CD14-positive monocyte (primary cell): ENCODE measurements at regions not wholly inside any gene's neighbourhood (a gene's known extent, or its start where the extent isn't known, plus 50 kb on each side); places are given as distances from the start of the nearest gene placed in this dataset.

Source experiments
- DNase-seq, 3 donors: peaks; one replicate each; pipeline ENCODE4 v3.0.0-alpha.2; 2011 to 2022
- H2AFZ ChIP-seq: 2 replicates; pipeline ENCODE4 v1.6.0; 2012; ENCODE audit warnings: mild to moderate bottlenecking, low read depth, low read length, inconsistent platforms; ENCODE audit not compliant: insufficient read depth, poor library complexity, severe bottlenecking
- H3K27ac ChIP-seq, 2 donors: 1 replicate in 1 of 2; 2 replicates in 1 of 2; pipeline ENCODE4 v1.5.1; 2012 to 2013; ENCODE audit warnings: low read length in 2 of 2, control low read depth in 1 of 2, inconsistent platforms in 1 of 2, low read depth in 1 of 2, mild to moderate bottlenecking in 1 of 2
- H3K27me3 ChIP-seq, 2 donors: one replicate each; pipeline versions ENCODE4 v1.6.0 to v1.6.1; 2011 to 2013; ENCODE audit warnings: low read length in 2 of 2; ENCODE audit not compliant: control insufficient read depth in 2 of 2, insufficient read depth in 2 of 2
- H3K36me3 ChIP-seq, 2 donors: replicated peaks in 1 of 2; 1 replicate in 1 of 2; 2 replicates in 1 of 2; pipeline versions ENCODE4 v1.5.1 to v1.6.1; 2012 to 2013; ENCODE audit warnings: low read length in 2 of 2, control low read depth in 1 of 2, inconsistent platforms in 1 of 2, mild to moderate bottlenecking in 1 of 2; ENCODE audit not compliant: insufficient read depth in 2 of 2, control insufficient read depth in 1 of 2
- H3K4me1 ChIP-seq, 2 donors: 1 replicate in 1 of 2; 2 replicates in 1 of 2; pipeline versions ENCODE4 v1.5.1 to v1.6.1; 2012 to 2013; ENCODE audit warnings: low read length in 2 of 2, control low read depth in 1 of 2, inconsistent platforms in 1 of 2, mild to moderate bottlenecking in 1 of 2, moderate library complexity in 1 of 2; ENCODE audit not compliant: insufficient read depth in 2 of 2, control insufficient read depth in 1 of 2
- H3K4me2 ChIP-seq: replicated peaks from 2 replicates; pipeline ENCODE3; 2012; ENCODE audit warnings: low read length, moderate library complexity, mild to moderate bottlenecking; ENCODE audit not compliant: poor library complexity, severe bottlenecking; ENCODE audit errors: extremely low read depth
- H3K4me3 ChIP-seq, 3 experiments: fragments of 200-600 bp in 1 of 3; sonication (generic) in 1 of 3; replicated peaks in 1 of 3; 1 replicate in 2 of 3; 2 replicates in 1 of 3; pipeline ENCODE4 v1.5.1; 2011 to 2013; ENCODE audit warnings: low read length in 3 of 3, mild to moderate bottlenecking in 3 of 3, control low read depth in 2 of 3, low read depth in 2 of 3, inconsistent platforms in 1 of 3, moderate library complexity in 1 of 3
- H3K79me2 ChIP-seq: 2 replicates; pipeline ENCODE4 v1.6.0; 2012; ENCODE audit warnings: mild to moderate bottlenecking, control low read depth, inconsistent platforms, low read length, moderate library complexity; ENCODE audit not compliant: insufficient read depth
- H3K9ac ChIP-seq: 2 replicates; pipeline ENCODE4 v1.6.0; 2017; ENCODE audit warnings: low read length, mild to moderate bottlenecking; ENCODE audit not compliant: insufficient read depth, poor library complexity, severe bottlenecking
- H3K9me3 ChIP-seq, 2 donors: replicated peaks in 1 of 2; 1 replicate in 1 of 2; 2 replicates in 1 of 2; pipeline versions ENCODE4 v1.5.1 to v1.6.1; 2012 to 2013; ENCODE audit warnings: low read length in 2 of 2, control low read depth in 1 of 2; ENCODE audit not compliant: control insufficient read depth in 1 of 2, insufficient read depth in 1 of 2
- H4K20me1 ChIP-seq: 2 replicates; pipeline ENCODE4 v1.6.0; 2012; ENCODE audit warnings: mild to moderate bottlenecking, low read length, control low read depth, moderate library complexity; ENCODE audit not compliant: insufficient read depth
- H3K27ac Mint-ChIP-seq, 7 donors: one replicate each; pipeline ENCODE4 v1.8.0; 2020; ENCODE audit warnings: mild to moderate bottlenecking in 7 of 7, mixed read lengths in 7 of 7, moderate library complexity in 6 of 7, inconsistent platforms in 2 of 7
- H3K27me3 Mint-ChIP-seq, 3 donors: one replicate each; pipeline ENCODE4 v1.8.0; 2021 to 2022; ENCODE audit warnings: low read depth in 3 of 3, mild to moderate bottlenecking in 3 of 3, mixed read lengths in 3 of 3, moderate library complexity in 3 of 3, inconsistent platforms in 1 of 3
- H3K36me3 Mint-ChIP-seq, 2 donors: one replicate each; pipeline ENCODE4 v1.8.0; 2020; ENCODE audit warnings: mixed read lengths in 2 of 2, inconsistent platforms in 1 of 2, mild to moderate bottlenecking in 1 of 2
- H3K4me1 Mint-ChIP-seq: one replicate; pipeline ENCODE4 v1.8.0; 2020; ENCODE audit warnings: mild to moderate bottlenecking, mixed read lengths
- H3K4me3 Mint-ChIP-seq, 2 donors: one replicate each; pipeline ENCODE4 v1.8.0; 2020; ENCODE audit warnings: mild to moderate bottlenecking in 2 of 2, mixed read lengths in 2 of 2, moderate library complexity in 1 of 2
- H3K9me3 Mint-ChIP-seq, 7 donors: one replicate each; pipeline ENCODE4 v1.8.0; 2020 to 2022; ENCODE audit warnings: mixed read lengths in 7 of 7, mild to moderate bottlenecking in 6 of 7, moderate library complexity in 6 of 7, inconsistent platforms in 2 of 7
- CTCF ChIP-seq: fragments of 200-600 bp; IDR thresholded peaks from one replicate; pipeline ENCODE4 v1.8.0; 2022; ENCODE audit warnings: antibody characterized with exemption, mild to moderate bottlenecking
- whole genome bisulfite sequencing: methylation state at CpG from one replicate; pipeline ENCODE4 v1.1.5; 2013; ENCODE audit warnings: missing lambda C conversion rate; ENCODE audit not compliant: insufficient coverage; 5-methylcytosine and 5-hydroxymethylcytosine counted together
- intact Hi-C, 2 donors: fragments of 100-400 bp; cut with micrococcal nuclease; formaldehyde crosslinking; loops; one replicate each; pipeline versions ENCODE4 v1.15.0 to v1.15.1; 2023

- DNase-seq, result no peak
- no peaks in the 10 kb centered on the region for H3K36me3 ChIP-seq
- H3K9me3 Mint-ChIP-seq, result peaks cover 0 to 5% (median 2%) of the 10 kb centered on the region in 7 donors
- H3K27me3 Mint-ChIP-seq, result no peaks in the 10 kb centered on the region
- TF ChIP-seq CTCF, result no peak
- intact Hi-C loops, result no loop called here
- H3K9ac ChIP-seq, result no peak overlapping the region
- no peaks in the 10 kb centered on the region for H3K9me3 ChIP-seq
- H3K27ac ChIP-seq, result no peak overlapping the region
- no peak overlapping the region for H3K4me3 ChIP-seq
- no peak overlapping the region for H3K27ac Mint-ChIP-seq
- no peak overlapping the region for H2AFZ ChIP-seq
- no peaks in the 10 kb centered on the region for H3K4me1 ChIP-seq
- H3K4me2 ChIP-seq, result no peak overlapping the region
- H3K27me3 ChIP-seq, result no peaks in the 10 kb centered on the region
- no peaks in the 10 kb centered on the region for H3K4me1 Mint-ChIP-seq
- no peaks in the 10 kb centered on the region for H3K79me2 ChIP-seq
- H3K4me3 Mint-ChIP-seq, result no peak overlapping the region
- H4K20me1 ChIP-seq, result no peaks in the 10 kb centered on the region
- no peaks in the 10 kb centered on the region for H3K36me3 Mint-ChIP-seq
- no CpG with 5 or more reads among the region's 1 CpG for WGBS
Observed at GRCh38 chr5:155786108-155786507, 540.9 kb upstream of the SGCD start.

GRCh38 chr5:155792873-155793272, 534.1 kb upstream of the SGCD start:
- Histone ChIP-seq H3K4me1 (no peaks in the 10 kb centered on the region), H3K4me3 (no peak overlapping the region), H3K9ac (no peak overlapping the region), H3K4me2 (no peak overlapping the region), H2AFZ (no peak overlapping the region), H3K79me2 (no peaks in the 10 kb centered on the region), H3K9me3 (peaks cover 9 to 16% of the 10 kb centered on the region in 2 donors), H3K36me3 (no peaks in the 10 kb centered on the region), H3K27ac (no peak overlapping the region), H3K27me3 (no peaks in the 10 kb centered on the region), H4K20me1 (no peaks in the 10 kb centered on the region)
- no peak for TF ChIP-seq CTCF
- no CpG with 5 or more reads among the region's 1 CpG for WGBS
- intact Hi-C loops, result no loop called here
- Mint-ChIP-seq H3K4me3 (no peak overlapping the region), H3K4me1 (no peaks in the 10 kb centered on the region), H3K27me3 (no peaks in the 10 kb centered on the region), H3K9me3 (peaks cover 3 to 26% (median 10%) of the 10 kb centered on the region in 7 donors), H3K36me3 (no peaks in the 10 kb centered on the region), H3K27ac (no peak overlapping the region)
- DNase-seq, result no peak
